Smooth muscle cell (in vitro differentiated cells): ENCODE measurements at regions not wholly inside any gene's neighbourhood (a gene's known extent, or its start where the extent isn't known, plus 50 kb on each side); places are given as distances from the start of the nearest gene placed in this dataset.

ENCODE experiments used
- DNase-seq: peaks from one replicate; lab custom pipeline; 2025; ENCODE audit not compliant: unreplicated experiment; lab: John Stamatoyannopoulos, UW
- H2AFZ ChIP-seq: fragments of 200-600 bp; sonication (generic); 2 replicates; pipeline ENCODE4 v1.6.0; 2016; ENCODE audit warnings: antibody characterized with exemption, low read depth, mild to moderate bottlenecking
- H3F3A ChIP-seq: fragments of 200-600 bp; sonication (generic); 2 replicates; pipeline ENCODE4 v1.6.0; 2017; ENCODE audit warnings: antibody characterized with exemption, low read depth
- H3K27ac ChIP-seq: fragments of 200-600 bp; sonication (generic); 2 replicates; pipeline ENCODE4 v1.5.1; 2016; ENCODE audit warnings: low read depth, mild to moderate bottlenecking
- H3K27me3 ChIP-seq: fragments of 200-600 bp; sonication (generic); 2 replicates; pipeline ENCODE4 v1.6.1; 2016; ENCODE audit warnings: low read depth, mild to moderate bottlenecking
- H3K36me3 ChIP-seq: fragments of 200-600 bp; sonication (generic); 2 replicates; pipeline ENCODE4 v1.5.1; 2016; ENCODE audit warnings: low read depth
- H3K4me1 ChIP-seq: fragments of 200-600 bp; sonication (generic); 2 replicates; pipeline ENCODE4 v1.5.1; 2016; ENCODE audit warnings: low read depth
- H3K4me2 ChIP-seq: fragments of 200-600 bp; sonication (generic); 2 replicates; pipeline ENCODE4 v1.6.0; 2016; ENCODE audit warnings: mild to moderate bottlenecking
- H3K4me3 ChIP-seq: fragments of 200-600 bp; sonication (generic); 2 replicates; pipeline ENCODE4 v1.5.1; 2016; ENCODE audit warnings: mild to moderate bottlenecking
- H3K79me2 ChIP-seq: fragments of 200-600 bp; sonication (generic); 2 replicates; pipeline ENCODE4 v1.6.0; 2016; ENCODE audit warnings: low read depth, mild to moderate bottlenecking
- H3K9ac ChIP-seq: fragments of 200-600 bp; sonication (generic); 2 replicates; pipeline ENCODE4 v1.6.0; 2016; ENCODE audit warnings: low read depth
- H3K9me3 ChIP-seq: fragments of 200-600 bp; sonication (generic); replicated peaks from 2 replicates; pipeline ENCODE4 v1.5.1; 2016; ENCODE audit warnings: low read depth
- H4K20me1 ChIP-seq: fragments of 200-600 bp; sonication (generic); 2 replicates; pipeline ENCODE4 v1.6.0; 2016; ENCODE audit warnings: low read depth
- CTCF ChIP-seq: fragments of 200-600 bp; sonication (generic); IDR thresholded peaks from 2 replicates; pipeline ENCODE4 v1.5.1; 2017; ENCODE audit warnings: borderline replicate concordance, mild to moderate bottlenecking, antibody characterized with exemption; ENCODE audit not compliant: insufficient read depth, poor library complexity, severe bottlenecking
- WGBS: methylation state at CpG from one replicate; pipeline ENCODE4 v1.1.7; 2016; ENCODE audit warnings: low lambda C conversion rate; 5-methylcytosine and 5-hydroxymethylcytosine counted together

DNA sequence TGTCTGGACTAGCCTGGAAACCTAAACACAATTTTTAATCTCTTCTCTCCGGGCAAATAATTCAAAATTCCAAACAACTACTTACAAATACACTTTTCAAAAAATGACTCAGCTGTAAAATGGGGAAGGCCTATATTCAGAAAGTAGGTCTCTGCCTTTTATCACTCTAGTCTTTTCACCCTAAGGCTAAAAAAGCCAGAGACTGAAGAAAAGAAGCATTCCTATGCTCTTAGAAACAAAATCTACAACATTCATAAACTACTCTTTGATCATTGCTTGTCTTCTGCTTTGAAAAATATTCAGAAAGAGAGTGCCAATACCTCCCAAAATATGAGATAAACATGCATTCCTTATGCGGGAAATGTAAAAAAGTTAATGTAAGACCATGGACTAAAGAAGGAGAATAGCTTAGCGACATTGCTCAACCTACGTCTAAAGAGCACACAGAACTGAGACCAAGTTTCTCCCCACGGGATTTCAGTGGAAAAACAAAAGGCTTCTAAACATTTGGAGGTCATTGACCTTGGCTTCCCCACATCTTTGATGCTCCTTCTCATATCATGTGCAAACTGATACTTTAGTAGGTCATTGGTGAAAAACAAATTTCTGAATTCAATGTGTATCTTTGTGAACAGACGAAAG lies 74.4 kb upstream of the EPB41L3 start:
- H3K4me1 ChIP-seq: no peaks in the 10 kb centered on the region
- H3K36me3 ChIP-seq: no peaks in the 10 kb centered on the region
- no peak overlapping the region for H2AFZ ChIP-seq
- peak overlapping the region; percentile 36 for H3K4me2 ChIP-seq
- no peak overlapping the region for H3K9ac ChIP-seq
- H3K27me3 ChIP-seq: peaks cover 4% of the 10 kb centered on the region
- no peaks in the 10 kb centered on the region for H3K79me2 ChIP-seq
- no peak overlapping the region for H3K4me3 ChIP-seq
- peak overlapping the region; percentile 58 for H3K27ac ChIP-seq
- 60% methylated on average over 6 of the region's 6 CpGs for WGBS
- no peaks in the 10 kb centered on the region for H3K9me3 ChIP-seq
- H3F3A ChIP-seq: no peaks in the 10 kb centered on the region
- no peak for TF ChIP-seq CTCF
- no peaks in the 10 kb centered on the region for H4K20me1 ChIP-seq
- DNase-seq: no peak

DNA sequence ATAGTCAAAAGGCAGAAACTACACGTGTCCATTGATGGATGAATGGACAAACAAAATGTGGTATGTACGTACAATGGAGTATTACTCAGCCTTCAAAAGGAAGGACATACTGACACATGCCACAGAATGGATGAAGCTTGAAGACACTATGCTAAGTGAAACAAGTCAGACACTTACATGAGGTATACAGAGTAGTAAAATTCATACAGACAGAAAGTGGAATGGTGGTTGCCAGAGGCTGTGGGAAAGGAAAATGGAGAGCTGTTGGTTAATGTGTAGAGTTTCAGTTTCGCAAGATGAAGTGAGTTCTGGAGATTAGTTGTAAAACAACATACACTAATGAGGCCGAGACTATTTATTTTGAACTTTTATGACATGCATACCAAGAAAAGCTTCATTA lies 67.4 kb upstream of the EPB41L3 start:
- H3K9me3 ChIP-seq: no peaks in the 10 kb centered on the region
- H3K4me1 ChIP-seq: no peaks in the 10 kb centered on the region
- WGBS: 91% methylated on average over 4 of the region's 4 CpGs
- H3K4me3 ChIP-seq: no peak overlapping the region
- no peak overlapping the region for H3K9ac ChIP-seq
- H3K27me3 ChIP-seq: no peaks in the 10 kb centered on the region
- no peak for TF ChIP-seq CTCF
- H3F3A ChIP-seq: no peaks in the 10 kb centered on the region
- H3K27ac ChIP-seq: no peak overlapping the region
- no peaks in the 10 kb centered on the region for H4K20me1 ChIP-seq
- H2AFZ ChIP-seq: no peak overlapping the region
- DNase-seq: no peak
- no peaks in the 10 kb centered on the region for H3K79me2 ChIP-seq
- H3K4me2 ChIP-seq: no peak overlapping the region
- no peaks in the 10 kb centered on the region for H3K36me3 ChIP-seq

GRCh38 chr18:5608846-5609245 lies 65.0 kb upstream of the EPB41L3 start:
- no peak overlapping the region for H3K4me3 ChIP-seq
- H2AFZ ChIP-seq: no peak overlapping the region
- H3K4me2 ChIP-seq: no peak overlapping the region
- WGBS: 78% methylated on average over 2 of the region's 2 CpGs
- H3K79me2 ChIP-seq: no peaks in the 10 kb centered on the region
- no peak overlapping the region for H3K9ac ChIP-seq
- H3K36me3 ChIP-seq: no peaks in the 10 kb centered on the region
- TF ChIP-seq CTCF: no peak
- H3K9me3 ChIP-seq: no peaks in the 10 kb centered on the region
- no peaks in the 10 kb centered on the region for H4K20me1 ChIP-seq
- no peak for DNase-seq
- no peaks in the 10 kb centered on the region for H3K27me3 ChIP-seq
- H3K4me1 ChIP-seq: no peaks in the 10 kb centered on the region
- no peaks in the 10 kb centered on the region for H3F3A ChIP-seq
- no peak overlapping the region for H3K27ac ChIP-seq

DNA sequence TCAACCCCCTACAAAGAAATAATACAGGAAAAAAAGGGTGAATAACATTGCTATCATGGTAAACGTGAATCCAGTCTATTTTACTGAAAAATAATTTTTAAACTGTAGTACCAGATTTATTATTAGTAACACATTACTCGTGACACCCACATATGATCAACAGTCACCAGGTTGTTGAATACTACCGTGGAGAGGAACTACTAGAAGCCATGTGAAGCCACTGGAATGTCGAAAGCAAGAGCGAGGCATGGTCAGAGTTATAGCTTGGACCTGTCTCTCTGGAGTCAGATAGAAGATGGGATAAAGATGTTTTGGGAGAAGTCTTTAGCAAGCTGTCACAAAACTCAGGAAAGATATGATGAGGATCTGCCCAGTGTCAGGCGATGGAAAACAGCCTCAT lies 63.2 kb upstream of the EPB41L3 start:
- H3F3A ChIP-seq: no peaks in the 10 kb centered on the region
- DNase-seq: no peak
- no peak overlapping the region for H3K9ac ChIP-seq
- H3K27ac ChIP-seq: no peak overlapping the region
- H3K36me3 ChIP-seq: no peaks in the 10 kb centered on the region
- H3K9me3 ChIP-seq: no peaks in the 10 kb centered on the region
- no peak for TF ChIP-seq CTCF
- 61% methylated on average over 6 of the region's 6 CpGs for WGBS
- H3K4me3 ChIP-seq: no peak overlapping the region
- no peaks in the 10 kb centered on the region for H3K79me2 ChIP-seq
- no peaks in the 10 kb centered on the region for H3K27me3 ChIP-seq
- no peaks in the 10 kb centered on the region for H3K4me1 ChIP-seq
- no peaks in the 10 kb centered on the region for H4K20me1 ChIP-seq
- H2AFZ ChIP-seq: no peak overlapping the region
- H3K4me2 ChIP-seq: peak overlapping the region; percentile 8
